ENCODE measurements at regions not wholly inside any gene's neighbourhood (a gene's known extent, or its start where the extent isn't known, plus 50 kb on each side); places are given as distances from the start of the nearest gene placed in this dataset.

DNA sequence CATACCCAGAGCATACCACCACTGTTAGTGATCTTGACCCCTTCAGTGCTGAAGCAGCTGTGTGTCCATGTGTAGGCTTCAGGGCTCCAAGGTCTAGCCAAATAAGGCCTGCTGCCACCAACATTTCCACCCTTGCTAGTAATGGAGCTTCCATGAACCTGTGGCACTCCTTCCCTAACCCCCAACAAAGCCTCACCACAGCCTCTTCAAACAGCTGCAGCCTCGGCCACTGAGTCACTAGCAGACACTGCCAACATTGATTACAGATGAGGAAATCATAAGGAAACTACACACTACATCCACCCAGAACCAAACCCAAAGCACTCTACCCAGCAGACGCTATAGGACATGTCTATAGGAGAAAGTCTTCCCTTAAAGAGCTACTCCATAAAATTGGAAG lies 610.7 kb downstream of the KCNJ2 start:
- Histone ChIP-seq H3K4me1 (ENCODE audit: control insufficient read depth, extremely low read depth, insufficient read depth, low read length) (no peaks in the 10 kb centered on the region), H3K9ac (replicated peaks; ENCODE audit: extremely low read depth, insufficient read depth, low read length) (no peak overlapping the region), H3K4me3 (replicated peaks in 1 of 3; ENCODE audit: insufficient read depth in 1 of 3, low read depth in 1 of 3, low read length in 3 of 3) (no peak overlapping the region), H3K27ac (ENCODE audit: insufficient read depth, low read depth, low read length) (no peak overlapping the region), H3K27me3 (ENCODE audit: control insufficient read depth in 2 of 2, insufficient read depth in 2 of 2, low read length in 2 of 2) (no peaks in the 10 kb centered on the region), H4K20me1 (replicated peaks; ENCODE audit: control insufficient read depth, extremely low read depth, insufficient read depth, low read length) (no peaks in the 10 kb centered on the region), H3K36me3 (ENCODE audit: control insufficient read depth in 2 of 2, extremely low read depth in 1 of 2, insufficient read depth in 2 of 2, low read length in 2 of 2) (no peaks in the 10 kb centered on the region), H3K79me2 (ENCODE audit: control insufficient read depth, insufficient read depth, low read length) (no peaks in the 10 kb centered on the region), H3K9me1 (replicated peaks; ENCODE audit: control insufficient read depth, extremely low read depth, insufficient read depth, low read length) (no peaks in the 10 kb centered on the region), H3K4me2 (ENCODE audit: insufficient read depth, low read length) (no peak overlapping the region), H3K9me3 (replicated peaks; ENCODE audit: control insufficient read depth, insufficient read depth, low read length) (peaks cover 2% of the 10 kb centered on the region), H2AFZ (ENCODE audit: low read depth, low read length) (no peak overlapping the region)
- DNase-seq (ENCODE audit: low read depth, low spot score) (no peak), FAIRE-seq (no peak)
- CTCF ChIA-PET = no interaction called here
- dilution Hi-C loops (cut with MboI; ENCODE audit: extremely low pct_ligation_motif_present, low sequenced_read_pairs) (no loop called here), intact Hi-C loops (cut with micrococcal nuclease) (no loop called here)
- POLR2A ChIA-PET = no interaction called here
- BruUV-seq (replicated peaks) = no TSS peak
- TF ChIP-seq MYC (IDR thresholded peaks at IDR 0.05; ENCODE audit: low read depth, low read length) = no peak
- no peak for TF ChIP-seq POLR2A (IDR thresholded peaks at IDR 0.05; ENCODE audit: low read depth, low read length)

DNA sequence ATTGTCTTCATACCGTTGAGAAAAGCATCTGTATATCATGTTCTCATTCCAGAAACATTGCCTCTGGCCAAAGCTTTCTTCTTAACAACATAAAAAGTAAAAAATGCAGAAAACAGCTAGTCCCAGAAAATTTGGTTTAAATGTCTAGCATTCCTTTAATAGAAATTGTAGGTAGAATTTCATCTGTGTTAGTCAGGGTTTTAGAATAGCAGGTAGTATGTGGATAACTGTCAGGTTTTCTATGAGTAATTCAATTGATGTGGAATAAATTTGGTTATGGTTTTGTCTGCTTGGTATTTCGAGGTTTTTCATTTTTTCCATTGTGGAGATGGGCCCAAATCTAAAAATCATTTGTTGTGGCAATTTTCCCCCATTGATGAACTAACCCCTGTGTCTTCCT lies 616.7 kb downstream of the KCNJ2 start:
- H3K4me3 ChIP-seq (replicated peaks in 1 of 3; ENCODE audit: insufficient read depth in 1 of 3, low read depth in 1 of 3, low read length in 3 of 3) = no peak overlapping the region
- no peak overlapping the region for H3K4me2 ChIP-seq (ENCODE audit: insufficient read depth, low read length)
- H3K9me1 ChIP-seq (replicated peaks; ENCODE audit: control insufficient read depth, extremely low read depth, insufficient read depth, low read length) = no peaks in the 10 kb centered on the region
- FAIRE-seq = no peak
- no peak for DNase-seq (ENCODE audit: low read depth, low spot score)
- H2AFZ ChIP-seq (ENCODE audit: low read depth, low read length) = no peak overlapping the region
- intact Hi-C loops (cut with micrococcal nuclease) (no loop called here), dilution Hi-C loops (cut with MboI; ENCODE audit: extremely low pct_ligation_motif_present, low sequenced_read_pairs) (no loop called here)
- no TSS peak for BruUV-seq (replicated peaks)
- ChIA-PET POLR2A (no interaction called here), CTCF (no interaction called here)
- H3K79me2 ChIP-seq (ENCODE audit: control insufficient read depth, insufficient read depth, low read length) = no peaks in the 10 kb centered on the region
- no peak overlapping the region for H3K9ac ChIP-seq (replicated peaks; ENCODE audit: extremely low read depth, insufficient read depth, low read length)
- no peak overlapping the region for H3K27ac ChIP-seq (ENCODE audit: insufficient read depth, low read depth, low read length)
- H3K27me3 ChIP-seq (ENCODE audit: control insufficient read depth in 2 of 2, insufficient read depth in 2 of 2, low read length in 2 of 2) = no peaks in the 10 kb centered on the region
- no peak for TF ChIP-seq POLR2A (IDR thresholded peaks at IDR 0.05; ENCODE audit: low read depth, low read length)
- TF ChIP-seq MYC (IDR thresholded peaks at IDR 0.05; ENCODE audit: low read depth, low read length) = no peak
- no peak for TF ChIP-seq GATA2 (IDR thresholded peaks at IDR 0.05; ENCODE audit: insufficient read depth, insufficient read length, low read depth, low read length)
- no peak for TF ChIP-seq EZH2 (IDR thresholded peaks at IDR 0.05; ENCODE audit: borderline replicate concordance, low read depth, low read length, severe bottlenecking)
- no peak for TF ChIP-seq FOS (IDR thresholded peaks at IDR 0.05; ENCODE audit: borderline replicate concordance, insufficient read depth, low read length)
- TF ChIP-seq, protein P1, sequence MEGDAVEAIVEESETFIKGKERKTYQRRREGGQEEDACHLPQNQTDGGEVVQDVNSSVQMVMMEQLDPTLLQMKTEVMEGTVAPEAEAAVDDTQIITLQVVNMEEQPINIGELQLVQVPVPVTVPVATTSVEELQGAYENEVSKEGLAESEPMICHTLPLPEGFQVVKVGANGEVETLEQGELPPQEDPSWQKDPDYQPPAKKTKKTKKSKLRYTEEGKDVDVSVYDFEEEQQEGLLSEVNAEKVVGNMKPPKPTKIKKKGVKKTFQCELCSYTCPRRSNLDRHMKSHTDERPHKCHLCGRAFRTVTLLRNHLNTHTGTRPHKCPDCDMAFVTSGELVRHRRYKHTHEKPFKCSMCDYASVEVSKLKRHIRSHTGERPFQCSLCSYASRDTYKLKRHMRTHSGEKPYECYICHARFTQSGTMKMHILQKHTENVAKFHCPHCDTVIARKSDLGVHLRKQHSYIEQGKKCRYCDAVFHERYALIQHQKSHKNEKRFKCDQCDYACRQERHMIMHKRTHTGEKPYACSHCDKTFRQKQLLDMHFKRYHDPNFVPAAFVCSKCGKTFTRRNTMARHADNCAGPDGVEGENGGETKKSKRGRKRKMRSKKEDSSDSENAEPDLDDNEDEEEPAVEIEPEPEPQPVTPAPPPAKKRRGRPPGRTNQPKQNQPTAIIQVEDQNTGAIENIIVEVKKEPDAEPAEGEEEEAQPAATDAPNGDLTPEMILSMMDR (IDR thresholded peaks at IDR 0.05; ENCODE audit: extremely low read depth in 1 of 2, insufficient read depth in 1 of 2, low read depth in 1 of 2, low read length in 2 of 2) = no peak
- TF ChIP-seq, protein P2, sequence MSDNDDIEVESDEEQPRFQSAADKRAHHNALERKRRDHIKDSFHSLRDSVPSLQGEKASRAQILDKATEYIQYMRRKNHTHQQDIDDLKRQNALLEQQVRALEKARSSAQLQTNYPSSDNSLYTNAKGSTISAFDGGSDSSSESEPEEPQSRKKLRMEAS (IDR thresholded peaks at IDR 0.05; ENCODE audit: insufficient read depth, insufficient read length) = no peak
- no peak for TF ChIP-seq POLR2AphosphoS5 (IDR thresholded peaks at IDR 0.05; ENCODE audit: insufficient read depth, low read depth, low read length)
- no peak for TF ChIP-seq JUN (IDR thresholded peaks at IDR 0.05; ENCODE audit: borderline replicate concordance, insufficient read depth, insufficient read length, low read depth)
- H3K9me3 ChIP-seq (replicated peaks; ENCODE audit: control insufficient read depth, insufficient read depth, low read length) = peaks cover 2% of the 10 kb centered on the region
- H3K36me3 ChIP-seq (ENCODE audit: control insufficient read depth in 2 of 2, extremely low read depth in 1 of 2, insufficient read depth in 2 of 2, low read length in 2 of 2) = no peaks in the 10 kb centered on the region
- H3K4me1 ChIP-seq (ENCODE audit: control insufficient read depth, extremely low read depth, insufficient read depth, low read length) = no peaks in the 10 kb centered on the region
- H4K20me1 ChIP-seq (replicated peaks; ENCODE audit: control insufficient read depth, extremely low read depth, insufficient read depth, low read length) = no peaks in the 10 kb centered on the region

Data from endothelial cell of umbilical vein (primary cell).